C4-2B (cell line): ENCODE measurements at regions not wholly inside any gene's neighbourhood (a gene's known extent, or its start where the extent isn't known, plus 50 kb on each side); places are given as distances from the start of the nearest gene placed in this dataset.
"Not testable (repeated sequence)": the region's sequence is repeated elsewhere in the genome, so short reads cannot be mapped to it uniquely, and the experiment has no call there.

Source experiments
- CTCF ChIP-seq: fragments of 450-650 bp; conservative IDR thresholded peaks from 2 replicates; pipeline ENCODE4 v1.5.1; 2017; ENCODE audit warnings: mild to moderate bottlenecking
- ZFX ChIP-seq: fragments of 450-650 bp; IDR thresholded peaks from 2 replicates; pipeline ENCODE4 v1.6.1; 2017

DNA sequence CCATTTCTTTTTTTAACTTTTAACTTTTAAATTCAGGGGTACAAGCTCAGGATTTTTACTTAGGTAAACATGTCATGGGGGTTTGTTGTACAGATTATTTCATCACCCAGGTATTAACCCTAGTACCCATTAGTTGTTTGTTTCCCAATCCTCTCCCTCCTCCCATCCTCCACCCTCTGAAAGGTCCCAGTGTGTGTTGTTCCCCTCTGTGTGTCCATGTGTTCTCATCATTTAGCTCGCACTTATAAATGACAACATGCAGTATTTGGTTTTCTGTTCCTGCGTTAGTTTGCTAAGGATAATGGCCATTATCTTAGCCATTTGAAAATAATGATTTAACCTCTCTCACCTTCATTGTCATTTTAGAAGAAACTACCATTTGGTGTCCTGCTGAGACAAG is 684.9 kb downstream of the MAFB start:
- not testable (repeated sequence) for TF ChIP-seq CTCF, ZFX
